ENCODE measurements at regions not wholly inside any gene's neighbourhood (a gene's known extent, or its start where the extent isn't known, plus 50 kb on each side); places are given as distances from the start of the nearest gene placed in this dataset.

DNA sequence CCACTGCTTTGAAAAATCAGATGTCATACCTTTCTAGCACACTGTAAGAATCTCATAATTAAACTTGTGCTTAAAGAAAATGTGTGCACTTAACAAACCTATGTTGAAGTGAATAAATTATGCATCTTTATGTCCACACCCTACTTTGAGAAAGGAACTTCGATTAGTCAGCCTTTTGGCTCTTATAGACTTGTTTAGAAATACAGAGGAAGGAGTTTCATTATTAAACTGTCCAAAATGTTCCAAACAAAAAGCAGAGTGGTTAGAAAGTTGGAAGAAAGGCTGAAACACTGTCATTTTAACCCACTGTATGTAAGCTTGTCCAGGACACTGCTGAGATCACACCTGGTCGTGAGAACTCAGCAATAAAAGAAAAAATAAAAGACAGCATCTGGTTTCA is 863.2 kb upstream of the CHORDC1 start:
- TF ChIP-seq, protein P1, sequence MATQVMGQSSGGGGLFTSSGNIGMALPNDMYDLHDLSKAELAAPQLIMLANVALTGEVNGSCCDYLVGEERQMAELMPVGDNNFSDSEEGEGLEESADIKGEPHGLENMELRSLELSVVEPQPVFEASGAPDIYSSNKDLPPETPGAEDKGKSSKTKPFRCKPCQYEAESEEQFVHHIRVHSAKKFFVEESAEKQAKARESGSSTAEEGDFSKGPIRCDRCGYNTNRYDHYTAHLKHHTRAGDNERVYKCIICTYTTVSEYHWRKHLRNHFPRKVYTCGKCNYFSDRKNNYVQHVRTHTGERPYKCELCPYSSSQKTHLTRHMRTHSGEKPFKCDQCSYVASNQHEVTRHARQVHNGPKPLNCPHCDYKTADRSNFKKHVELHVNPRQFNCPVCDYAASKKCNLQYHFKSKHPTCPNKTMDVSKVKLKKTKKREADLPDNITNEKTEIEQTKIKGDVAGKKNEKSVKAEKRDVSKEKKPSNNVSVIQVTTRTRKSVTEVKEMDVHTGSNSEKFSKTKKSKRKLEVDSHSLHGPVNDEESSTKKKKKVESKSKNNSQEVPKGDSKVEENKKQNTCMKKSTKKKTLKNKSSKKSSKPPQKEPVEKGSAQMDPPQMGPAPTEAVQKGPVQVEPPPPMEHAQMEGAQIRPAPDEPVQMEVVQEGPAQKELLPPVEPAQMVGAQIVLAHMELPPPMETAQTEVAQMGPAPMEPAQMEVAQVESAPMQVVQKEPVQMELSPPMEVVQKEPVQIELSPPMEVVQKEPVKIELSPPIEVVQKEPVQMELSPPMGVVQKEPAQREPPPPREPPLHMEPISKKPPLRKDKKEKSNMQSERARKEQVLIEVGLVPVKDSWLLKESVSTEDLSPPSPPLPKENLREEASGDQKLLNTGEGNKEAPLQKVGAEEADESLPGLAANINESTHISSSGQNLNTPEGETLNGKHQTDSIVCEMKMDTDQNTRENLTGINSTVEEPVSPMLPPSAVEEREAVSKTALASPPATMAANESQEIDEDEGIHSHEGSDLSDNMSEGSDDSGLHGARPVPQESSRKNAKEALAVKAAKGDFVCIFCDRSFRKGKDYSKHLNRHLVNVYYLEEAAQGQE (tag by site-specific recombination; IDR thresholded peaks at IDR 0.05), result no peak
- TF ChIP-seq ZNF558 (tag by site-specific recombination; IDR thresholded peaks at IDR 0.05), result no peak
- no peak for TF ChIP-seq TCF7L2 (IDR thresholded peaks at IDR 0.05; ENCODE audit: borderline replicate concordance, low read depth, low read length)
- no peak for TF ChIP-seq ZNF146 (tag by site-specific recombination; IDR thresholded peaks at IDR 0.05)
- TF ChIP-seq ZNF133 (tag by site-specific recombination; IDR thresholded peaks at IDR 0.05), result no peak
- no peak for TF ChIP-seq ZBTB7A (tag by site-specific recombination; IDR thresholded peaks at IDR 0.05; ENCODE audit: low read depth)
- TF ChIP-seq, protein P2, sequence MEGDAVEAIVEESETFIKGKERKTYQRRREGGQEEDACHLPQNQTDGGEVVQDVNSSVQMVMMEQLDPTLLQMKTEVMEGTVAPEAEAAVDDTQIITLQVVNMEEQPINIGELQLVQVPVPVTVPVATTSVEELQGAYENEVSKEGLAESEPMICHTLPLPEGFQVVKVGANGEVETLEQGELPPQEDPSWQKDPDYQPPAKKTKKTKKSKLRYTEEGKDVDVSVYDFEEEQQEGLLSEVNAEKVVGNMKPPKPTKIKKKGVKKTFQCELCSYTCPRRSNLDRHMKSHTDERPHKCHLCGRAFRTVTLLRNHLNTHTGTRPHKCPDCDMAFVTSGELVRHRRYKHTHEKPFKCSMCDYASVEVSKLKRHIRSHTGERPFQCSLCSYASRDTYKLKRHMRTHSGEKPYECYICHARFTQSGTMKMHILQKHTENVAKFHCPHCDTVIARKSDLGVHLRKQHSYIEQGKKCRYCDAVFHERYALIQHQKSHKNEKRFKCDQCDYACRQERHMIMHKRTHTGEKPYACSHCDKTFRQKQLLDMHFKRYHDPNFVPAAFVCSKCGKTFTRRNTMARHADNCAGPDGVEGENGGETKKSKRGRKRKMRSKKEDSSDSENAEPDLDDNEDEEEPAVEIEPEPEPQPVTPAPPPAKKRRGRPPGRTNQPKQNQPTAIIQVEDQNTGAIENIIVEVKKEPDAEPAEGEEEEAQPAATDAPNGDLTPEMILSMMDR (tag by site-specific recombination; IDR thresholded peaks at IDR 0.05), result no peak
- TF ChIP-seq, protein P3, sequence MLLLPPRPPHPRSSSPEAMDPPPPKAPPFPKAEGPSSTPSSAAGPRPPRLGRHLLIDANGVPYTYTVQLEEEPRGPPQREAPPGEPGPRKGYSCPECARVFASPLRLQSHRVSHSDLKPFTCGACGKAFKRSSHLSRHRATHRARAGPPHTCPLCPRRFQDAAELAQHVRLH (tag by site-specific recombination; IDR thresholded peaks at IDR 0.05), result no peak
- TF ChIP-seq, protein P4, sequence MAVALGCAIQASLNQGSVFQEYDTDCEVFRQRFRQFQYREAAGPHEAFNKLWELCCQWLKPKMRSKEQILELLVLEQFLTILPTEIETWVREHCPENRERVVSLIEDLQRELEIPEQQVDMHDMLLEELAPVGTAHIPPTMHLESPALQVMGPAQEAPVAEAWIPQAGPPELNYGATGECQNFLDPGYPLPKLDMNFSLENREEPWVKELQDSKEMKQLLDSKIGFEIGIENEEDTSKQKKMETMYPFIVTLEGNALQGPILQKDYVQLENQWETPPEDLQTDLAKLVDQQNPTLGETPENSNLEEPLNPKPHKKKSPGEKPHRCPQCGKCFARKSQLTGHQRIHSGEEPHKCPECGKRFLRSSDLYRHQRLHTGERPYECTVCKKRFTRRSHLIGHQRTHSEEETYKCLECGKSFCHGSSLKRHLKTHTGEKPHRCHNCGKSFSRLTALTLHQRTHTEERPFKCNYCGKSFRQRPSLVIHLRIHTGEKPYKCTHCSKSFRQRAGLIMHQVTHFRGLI (tag by site-specific recombination; IDR thresholded peaks at IDR 0.05), result no peak
- no peak for TF ChIP-seq YY1 (tag by site-specific recombination; IDR thresholded peaks at IDR 0.05)
- TF ChIP-seq KLF8 (tag by site-specific recombination; IDR thresholded peaks at IDR 0.05), result no peak
